Transverse colon (tissue), 4 donors: ENCODE measurements at regions not wholly inside any gene's neighbourhood (a gene's known extent, or its start where the extent isn't known, plus 50 kb on each side); places are given as distances from the start of the nearest gene placed in this dataset.

Experiments used
- DNase-seq: peaks from one replicate; pipeline ENCODE4 v3.0.0-alpha.2; 2019
- H3K27ac ChIP-seq, 4 donors: fragments of 200-600 bp; sonication (generic); 2 replicates each; pipeline ENCODE4 v1.5.1; 2016 to 2018; ENCODE audit warnings: inconsistent platforms in 4 of 4
- H3K27me3 ChIP-seq: fragments of 200-600 bp; sonication (generic); 2 replicates; pipeline ENCODE4 v1.5.1; 2017; ENCODE audit warnings: inconsistent platforms
- H3K36me3 ChIP-seq, 4 donors: fragments of 200-600 bp; sonication (generic); 2 replicates each; pipeline ENCODE4 v1.5.1; 2017 to 2019; ENCODE audit warnings: inconsistent platforms in 4 of 4
- H3K4me1 ChIP-seq, 4 donors: fragments of 200-600 bp; sonication (generic); 2 replicates each; pipeline ENCODE4 v1.5.1; 2017 to 2020; ENCODE audit warnings: inconsistent platforms in 4 of 4
- H3K4me3 ChIP-seq, 4 donors: fragments of 200-600 bp; sonication (generic); 1 replicate in 1 of 4; 2 replicates in 3 of 4; pipeline versions ENCODE4 v1.5.1 to v1.6.1; 2017 to 2019; ENCODE audit warnings: inconsistent platforms in 4 of 4
- H3K9me3 ChIP-seq, 2 donors: fragments of 200-600 bp; sonication (generic); 2 replicates each; pipeline ENCODE4 v1.5.1; 2017 to 2019; ENCODE audit warnings: inconsistent platforms in 2 of 2
- CTCF ChIP-seq, 5 experiments: fragments of 200-600 bp in 3 of 5; fragments of 450-650 bp in 2 of 5; sonication (generic) in 3 of 5; IDR thresholded peaks; 1 replicate in 2 of 5; 2 replicates in 3 of 5; pipeline ENCODE4 v1.5.1; 2016 to 2017; ENCODE audit warnings: antibody characterized with exemption in 5 of 5, inconsistent platforms in 3 of 5, mild to moderate bottlenecking in 2 of 5, moderate library complexity in 1 of 5
- EP300 ChIP-seq: sonication (generic); formaldehyde crosslinking; IDR thresholded peaks from one replicate; pipeline ENCODE4 v1.6.1; 2017; ENCODE audit warnings: antibody characterized with exemption, low read depth
- POLR2A ChIP-seq: fragments of 450-650 bp; IDR thresholded peaks from one replicate; pipeline ENCODE4 v1.6.1; 2016; ENCODE audit warnings: antibody characterized with exemption, mild to moderate bottlenecking, moderate library complexity
- POLR2AphosphoS5 ChIP-seq, 3 donors: sonication (generic); formaldehyde crosslinking; IDR thresholded peaks; one replicate each; pipeline ENCODE4 v1.6.1; 2016; ENCODE audit warnings: antibody characterized with exemption in 3 of 3
- WGBS, 2 donors: methylation state at CpG; one replicate each; pipeline ENCODE4 v1.1.5; 2018; ENCODE audit warnings: low coverage in 1 of 2; 5-methylcytosine and 5-hydroxymethylcytosine counted together
- in situ Hi-C, 4 donors: fragments of 200-750 bp; cut with MboI; loops; one replicate each; pipeline versions ENCODE4 v1.15.0 to v1.15.1; 2017; ENCODE audit warnings: low sequenced_read_pairs in 3 of 4, low pct_ligation_motif_present in 1 of 4, low pct_unique_long_range_greater_than_20kb in 1 of 4
- intact Hi-C: fragments of 100-400 bp; cut with DNase I; formaldehyde crosslinking; loops from one replicate; pipeline ENCODE4 v1.15.1; 2023; ENCODE audit warnings: low total_unique reads

GRCh38 chr5:74250304-74251102 lies 390.0 kb downstream of the ENC1 start:
- peak overlapping the region; percentile 22 to 61 (median 44) for H3K27ac ChIP-seq
- 67 to 75% methylated on average over 3 to 6 of the region's 6 CpGs for WGBS, 2 donors
- in situ Hi-C loops (no loop called here), intact Hi-C loops (loop anchor here (2.0 kb wide), 1 partner anchor 30 kb away; no protein-coding TSS in a partner anchor)
- no peak for DNase-seq
- H3K9me3 ChIP-seq, result no peaks in the 10 kb centered on the region
- H3K4me1 ChIP-seq, result peaks cover 0 to 7% (median 3%) of the 10 kb centered on the region in 4 donors
- no peaks in the 10 kb centered on the region for H3K27me3 ChIP-seq
- TF ChIP-seq POLR2AphosphoS5 (IDR thresholded peaks at IDR 0.05) (no peak), EP300 (no peak), CTCF (IDR thresholded peaks at IDR 0.05) (no peak), POLR2A (no peak)
- no peaks in the 10 kb centered on the region for H3K36me3 ChIP-seq
- H3K4me3 ChIP-seq, result no peak overlapping the region

GRCh38 chr5:74248576-74248975 lies 392.0 kb downstream of the ENC1 start:
- intact Hi-C loops, result no loop called here
- H3K4me1 ChIP-seq, result peaks cover 0 to 6% (median 3%) of the 10 kb centered on the region in 4 donors
- no peak for DNase-seq
- no peaks in the 10 kb centered on the region for H3K36me3 ChIP-seq
- no peak overlapping the region for H3K4me3 ChIP-seq
- TF ChIP-seq EP300 (no peak), POLR2A (no peak), CTCF (IDR thresholded peaks at IDR 0.05) (no peak), POLR2AphosphoS5 (IDR thresholded peaks at IDR 0.05) (no peak)
- no peaks in the 10 kb centered on the region for H3K9me3 ChIP-seq
- no peaks in the 10 kb centered on the region for H3K27me3 ChIP-seq
- H3K27ac ChIP-seq, result no peak overlapping the region
- in situ Hi-C loops, result no loop called here

- no peaks in the 10 kb centered on the region for H3K36me3 ChIP-seq
- in situ Hi-C loops, result no loop called here
- H3K27me3 ChIP-seq, result no peaks in the 10 kb centered on the region
- intact Hi-C loops, result no loop called here
- H3K4me3 ChIP-seq, result no peak overlapping the region
- TF ChIP-seq EP300 (no peak), POLR2A (no peak), POLR2AphosphoS5 (IDR thresholded peaks at IDR 0.05) (no peak), CTCF (IDR thresholded peaks at IDR 0.05) (no peak)
- 85 to 95% methylated on average over 3 of the region's 3 CpGs for WGBS, 2 donors
- H3K27ac ChIP-seq, result no peak overlapping the region
- H3K9me3 ChIP-seq, result no peaks in the 10 kb centered on the region
- DNase-seq, result no peak
- H3K4me1 ChIP-seq, result no peaks in the 10 kb centered on the region
These were observed 396.1 kb downstream of the ENC1 start for GRCh38 chr5:74244406-74244805.

DNA sequence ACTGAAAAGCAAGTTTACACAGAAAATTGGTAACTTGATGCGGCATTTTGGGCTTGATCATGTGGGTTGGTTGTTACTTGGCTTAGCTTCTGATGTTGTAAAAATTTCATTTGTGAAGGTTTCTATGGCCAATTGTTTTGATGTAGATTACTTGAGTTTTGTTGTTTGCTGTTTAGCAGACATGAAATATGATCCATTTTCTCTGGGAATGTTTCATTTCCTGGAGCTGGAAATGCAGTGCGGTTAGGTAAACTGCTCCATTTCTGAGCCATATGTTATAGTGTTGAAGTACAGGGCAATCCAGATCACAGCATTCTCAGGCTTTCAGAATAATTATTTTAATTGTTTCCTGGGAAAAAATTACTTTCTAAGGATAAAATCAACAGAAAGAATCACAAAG lies 396.9 kb downstream of the ENC1 start:
- in situ Hi-C loops, result no loop called here

More for the DNA sequence above, 396.9 kb downstream of the ENC1 start:
- H3K27ac ChIP-seq, result no peak overlapping the region
- no peaks in the 10 kb centered on the region for H3K27me3 ChIP-seq
- WGBS, 2 donors, result 72 to 77% methylated on average over 2 of the region's 2 CpGs
- H3K4me3 ChIP-seq, result no peak overlapping the region
- no peaks in the 10 kb centered on the region for H3K36me3 ChIP-seq
- no peak for DNase-seq
- TF ChIP-seq POLR2A (no peak), CTCF (IDR thresholded peaks at IDR 0.05) (no peak), POLR2AphosphoS5 (IDR thresholded peaks at IDR 0.05) (no peak)
- no peaks in the 10 kb centered on the region for H3K4me1 ChIP-seq
- no peaks in the 10 kb centered on the region for H3K9me3 ChIP-seq
- intact Hi-C loops, result no loop called here
